Stomach (tissue), 4 donors: ENCODE measurements at regions not wholly inside any gene's neighbourhood (a gene's known extent, or its start where the extent isn't known, plus 50 kb on each side); places are given as distances from the start of the nearest gene placed in this dataset.

Experiments used
- POLR2A ChIP-seq, 4 donors: fragments of 450-650 bp; IDR thresholded peaks; one replicate each; pipeline ENCODE4 v1.6.1; 2016; ENCODE audit warnings: antibody characterized with exemption in 4 of 4, control low read depth in 2 of 4, mild to moderate bottlenecking in 1 of 4, moderate library complexity in 1 of 4
- POLR2AphosphoS5 ChIP-seq, 3 donors: sonication (generic); formaldehyde crosslinking; IDR thresholded peaks; one replicate each; pipeline ENCODE4 v1.6.1; 2016; ENCODE audit warnings: antibody characterized with exemption in 3 of 3
- TF ChIP-seq, protein P1 (sequence below), 7 experiments: fragments of 450-650 bp in 4 of 7; fragments of 200-600 bp in 3 of 7; sonication (generic) in 3 of 7; IDR thresholded peaks; one replicate each; pipeline ENCODE4 v1.5.1; 2016 to 2019; ENCODE audit warnings: antibody characterized with exemption in 7 of 7, control low read depth in 2 of 7, mild to moderate bottlenecking in 1 of 7

DNA sequence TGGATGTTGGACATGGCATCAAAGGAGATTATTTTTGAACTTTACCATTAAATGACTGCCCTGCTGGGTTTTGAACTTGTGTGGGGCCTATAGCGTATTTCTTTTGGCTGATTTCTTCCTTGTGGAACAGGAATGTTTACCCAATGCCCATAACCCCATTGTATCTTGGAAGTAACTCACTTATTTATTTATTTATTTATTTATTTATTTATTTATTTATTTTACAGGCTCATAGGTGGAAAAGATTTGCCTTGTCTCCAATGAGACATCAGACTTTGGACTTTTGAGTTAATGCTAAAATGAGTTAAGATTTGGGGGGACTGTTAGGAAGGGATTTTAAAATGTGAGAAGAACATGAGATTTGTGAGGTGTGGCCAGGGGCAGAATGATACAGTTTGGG is 273.1 kb downstream of the SLITRK2 start:
- TF ChIP-seq POLR2AphosphoS5 (IDR thresholded peaks at IDR 0.05) = no peak
- TF ChIP-seq, protein P1, sequence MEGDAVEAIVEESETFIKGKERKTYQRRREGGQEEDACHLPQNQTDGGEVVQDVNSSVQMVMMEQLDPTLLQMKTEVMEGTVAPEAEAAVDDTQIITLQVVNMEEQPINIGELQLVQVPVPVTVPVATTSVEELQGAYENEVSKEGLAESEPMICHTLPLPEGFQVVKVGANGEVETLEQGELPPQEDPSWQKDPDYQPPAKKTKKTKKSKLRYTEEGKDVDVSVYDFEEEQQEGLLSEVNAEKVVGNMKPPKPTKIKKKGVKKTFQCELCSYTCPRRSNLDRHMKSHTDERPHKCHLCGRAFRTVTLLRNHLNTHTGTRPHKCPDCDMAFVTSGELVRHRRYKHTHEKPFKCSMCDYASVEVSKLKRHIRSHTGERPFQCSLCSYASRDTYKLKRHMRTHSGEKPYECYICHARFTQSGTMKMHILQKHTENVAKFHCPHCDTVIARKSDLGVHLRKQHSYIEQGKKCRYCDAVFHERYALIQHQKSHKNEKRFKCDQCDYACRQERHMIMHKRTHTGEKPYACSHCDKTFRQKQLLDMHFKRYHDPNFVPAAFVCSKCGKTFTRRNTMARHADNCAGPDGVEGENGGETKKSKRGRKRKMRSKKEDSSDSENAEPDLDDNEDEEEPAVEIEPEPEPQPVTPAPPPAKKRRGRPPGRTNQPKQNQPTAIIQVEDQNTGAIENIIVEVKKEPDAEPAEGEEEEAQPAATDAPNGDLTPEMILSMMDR (IDR thresholded peaks at IDR 0.05) = no peak
- TF ChIP-seq POLR2A (IDR thresholded peaks at IDR 0.05) = no peak
